K562 (cell line): ENCODE measurements at regions not wholly inside any gene's neighbourhood (a gene's known extent, or its start where the extent isn't known, plus 50 kb on each side); places are given as distances from the start of the nearest gene placed in this dataset.
A peak's percentile ranks its signal among the peaks of the same experiment; 100 is the strongest.

Experiments used
- ARID1B ChIP-seq: fragments of 450-650 bp; IDR thresholded peaks from 2 replicates; pipeline ENCODE4 v1.6.1; 2016; ENCODE audit warnings: antibody characterized with exemption, mild to moderate bottlenecking, inconsistent platforms
- CXXC5 ChIP-seq: fragments of 250-450 bp; sonication (Bioruptor Pico); IDR thresholded peaks from 2 replicates; pipeline ENCODE4 v1.8.0; 2022; ENCODE audit warnings: inconsistent platforms, mild to moderate bottlenecking, moderate library complexity
- GATAD2B ChIP-seq: fragments of 450-650 bp; IDR thresholded peaks from 2 replicates; pipeline ENCODE4 v1.6.1; 2017; ENCODE audit warnings: mild to moderate bottlenecking, borderline replicate concordance
- HDAC2 ChIP-seq: fragments of 450-650 bp; IDR thresholded peaks from 2 replicates; pipeline ENCODE4 v1.6.1; 2016; ENCODE audit warnings: mild to moderate bottlenecking
- NFATC3 ChIP-seq: fragments of 450-650 bp; IDR thresholded peaks from 2 replicates; pipeline ENCODE4 v1.6.1; 2017; ENCODE audit warnings: mild to moderate bottlenecking
- NFIC ChIP-seq: fragments of 450-650 bp; IDR thresholded peaks from 2 replicates; pipeline ENCODE4 v1.6.1; 2017; ENCODE audit warnings: mild to moderate bottlenecking, inconsistent platforms
- TARDBP ChIP-seq: fragments of 450-650 bp; IDR thresholded peaks from 2 replicates; pipeline ENCODE4 v1.6.1; 2016
- TEAD4 ChIP-seq, 2 experiments: sonication (generic) in 1 of 2; formaldehyde crosslinking in 1 of 2; IDR thresholded peaks; 2 replicates each; pipeline versions ENCODE4 v1.6.1 to v1.8.0; 2012 to 2022; ENCODE audit warnings: borderline replicate concordance in 1 of 2, inconsistent platforms in 1 of 2, low read length in 1 of 2, mild to moderate bottlenecking in 1 of 2, missing genetic modification reagents in 1 of 2
- ZNF224 ChIP-seq: sonication (generic); formaldehyde crosslinking; IDR thresholded peaks from 2 replicates; pipeline ENCODE4 v1.8.0; 2022; ENCODE audit warnings: mild to moderate bottlenecking, missing genetic modification reagents
- ZNF584 ChIP-seq: fragments of 200-800 bp; sonication (Bioruptor generic); IDR thresholded peaks from 2 replicates; pipeline ENCODE4 v1.6.1; 2016; ENCODE audit warnings: low read depth, mild to moderate bottlenecking, missing genetic modification characterization, missing compliant biosample characterization
- ZNF589 ChIP-seq: fragments of 200-800 bp; sonication (Bioruptor generic); IDR thresholded peaks from 2 replicates; pipeline ENCODE4 v1.6.1; 2016; ENCODE audit warnings: low read depth, missing genetic modification characterization, missing compliant biosample characterization
- TF ChIP-seq, protein P1 (sequence below): sonication (generic); formaldehyde crosslinking; IDR thresholded peaks from 2 replicates; pipeline ENCODE4 v1.8.0; 2022; ENCODE audit warnings: mild to moderate bottlenecking, low read depth, missing genetic modification reagents
- TF ChIP-seq, protein P2 (sequence below): fragments of 250-450 bp; sonication (Bioruptor Pico); IDR thresholded peaks from 2 replicates; pipeline ENCODE4 v1.8.0; 2021; ENCODE audit warnings: mild to moderate bottlenecking, moderate library complexity
- TF ChIP-seq, protein P3 (sequence below): sonication (generic); IDR thresholded peaks from 2 replicates; pipeline ENCODE4 v1.6.1; 2016
- TF ChIP-seq, protein P4 (sequence below): fragments of 200-800 bp; sonication (Bioruptor generic); IDR thresholded peaks from 2 replicates; pipeline ENCODE4 v1.6.1; 2017; ENCODE audit warnings: missing genetic modification characterization, missing compliant biosample characterization
- TF ChIP-seq, protein P5 (sequence below), 2 experiments: IDR thresholded peaks in 1 of 2; conservative IDR thresholded peaks in 1 of 2; 2 replicates each; pipeline ENCODE4 v1.6.1; 2016; ENCODE audit warnings: low read depth in 2 of 2, mild to moderate bottlenecking in 1 of 2, missing compliant biosample characterization in 1 of 2, missing genetic modification characterization in 1 of 2, moderate library complexity in 1 of 2

DNA sequence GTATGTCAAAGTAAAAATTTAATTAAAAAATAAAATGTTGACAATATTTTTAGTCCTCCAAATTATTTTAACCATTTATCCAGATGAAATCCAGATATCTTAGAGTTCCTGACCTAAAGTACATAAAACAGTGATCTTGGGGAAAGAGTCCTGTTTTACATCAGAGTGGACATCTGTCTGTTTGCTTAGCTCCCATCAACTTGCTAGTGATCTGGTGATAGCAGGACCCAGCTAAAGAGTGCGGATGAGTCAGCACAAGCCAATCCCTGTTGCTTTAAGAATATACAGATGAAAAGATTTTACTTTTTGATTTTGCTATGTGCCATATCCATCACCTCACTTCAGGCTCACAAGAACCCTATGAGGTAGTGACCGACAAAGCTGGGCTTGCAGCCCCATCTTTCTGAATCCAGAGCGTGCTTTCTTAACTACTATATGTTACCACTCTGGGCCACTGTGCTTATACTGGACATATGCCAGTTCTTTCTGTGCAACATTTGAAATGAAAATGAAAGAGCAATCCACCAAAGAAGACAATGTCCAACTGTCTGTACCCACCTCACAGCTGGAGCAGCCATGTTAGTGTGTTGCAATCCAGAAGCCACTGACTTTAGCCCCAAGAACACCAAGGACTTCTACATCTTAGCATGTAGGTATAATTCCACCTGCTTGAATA, 167.6 kb upstream of the SESN3 start (continued):
- TF ChIP-seq, protein P1, sequence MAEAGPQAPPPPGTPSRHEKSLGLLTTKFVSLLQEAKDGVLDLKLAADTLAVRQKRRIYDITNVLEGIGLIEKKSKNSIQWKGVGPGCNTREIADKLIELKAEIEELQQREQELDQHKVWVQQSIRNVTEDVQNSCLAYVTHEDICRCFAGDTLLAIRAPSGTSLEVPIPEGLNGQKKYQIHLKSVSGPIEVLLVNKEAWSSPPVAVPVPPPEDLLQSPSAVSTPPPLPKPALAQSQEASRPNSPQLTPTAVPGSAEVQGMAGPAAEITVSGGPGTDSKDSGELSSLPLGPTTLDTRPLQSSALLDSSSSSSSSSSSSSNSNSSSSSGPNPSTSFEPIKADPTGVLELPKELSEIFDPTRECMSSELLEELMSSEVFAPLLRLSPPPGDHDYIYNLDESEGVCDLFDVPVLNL, result no peak
- TF ChIP-seq, protein P2, sequence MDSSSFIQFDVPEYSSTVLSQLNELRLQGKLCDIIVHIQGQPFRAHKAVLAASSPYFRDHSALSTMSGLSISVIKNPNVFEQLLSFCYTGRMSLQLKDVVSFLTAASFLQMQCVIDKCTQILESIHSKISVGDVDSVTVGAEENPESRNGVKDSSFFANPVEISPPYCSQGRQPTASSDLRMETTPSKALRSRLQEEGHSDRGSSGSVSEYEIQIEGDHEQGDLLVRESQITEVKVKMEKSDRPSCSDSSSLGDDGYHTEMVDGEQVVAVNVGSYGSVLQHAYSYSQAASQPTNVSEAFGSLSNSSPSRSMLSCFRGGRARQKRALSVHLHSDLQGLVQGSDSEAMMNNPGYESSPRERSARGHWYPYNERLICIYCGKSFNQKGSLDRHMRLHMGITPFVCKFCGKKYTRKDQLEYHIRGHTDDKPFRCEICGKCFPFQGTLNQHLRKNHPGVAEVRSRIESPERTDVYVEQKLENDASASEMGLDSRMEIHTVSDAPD (CRISPR knock-in tag), result no peak
- TF ChIP-seq GATAD2B (no peak), NFIC (peak; percentile 46), TEAD4 (IDR thresholded peaks at IDR 0.05; ENCODE audit: low read length) (peak; percentile 55; the same call in 1 of the 2 replicates), TEAD4 (CRISPR knock-in tag; IDR thresholded peaks at IDR 0.05; ENCODE audit: borderline replicate concordance) (no peak), ZNF584 (CRISPR knock-in tag) (0 out of 2 replicates have a peak, but pooled peaks have one; percentile 46), ZNF589 (CRISPR knock-in tag) (0 out of 2 replicates have a peak, but pooled peaks have one; percentile 10), ZNF224 (CRISPR knock-in tag) (no peak), NFATC3 (no peak), HDAC2 (peak; percentile 33; the same call in 1 of the 2 replicates), TARDBP (no peak), ARID1B (peak; percentile 69), CXXC5 (CRISPR knock-in tag) (no peak)
- TF ChIP-seq, protein P3, sequence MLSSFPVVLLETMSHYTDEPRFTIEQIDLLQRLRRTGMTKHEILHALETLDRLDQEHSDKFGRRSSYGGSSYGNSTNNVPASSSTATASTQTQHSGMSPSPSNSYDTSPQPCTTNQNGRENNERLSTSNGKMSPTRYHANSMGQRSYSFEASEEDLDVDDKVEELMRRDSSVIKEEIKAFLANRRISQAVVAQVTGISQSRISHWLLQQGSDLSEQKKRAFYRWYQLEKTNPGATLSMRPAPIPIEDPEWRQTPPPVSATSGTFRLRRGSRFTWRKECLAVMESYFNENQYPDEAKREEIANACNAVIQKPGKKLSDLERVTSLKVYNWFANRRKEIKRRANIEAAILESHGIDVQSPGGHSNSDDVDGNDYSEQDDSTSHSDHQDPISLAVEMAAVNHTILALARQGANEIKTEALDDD, result peak; percentile 56
- TF ChIP-seq, protein P4, sequence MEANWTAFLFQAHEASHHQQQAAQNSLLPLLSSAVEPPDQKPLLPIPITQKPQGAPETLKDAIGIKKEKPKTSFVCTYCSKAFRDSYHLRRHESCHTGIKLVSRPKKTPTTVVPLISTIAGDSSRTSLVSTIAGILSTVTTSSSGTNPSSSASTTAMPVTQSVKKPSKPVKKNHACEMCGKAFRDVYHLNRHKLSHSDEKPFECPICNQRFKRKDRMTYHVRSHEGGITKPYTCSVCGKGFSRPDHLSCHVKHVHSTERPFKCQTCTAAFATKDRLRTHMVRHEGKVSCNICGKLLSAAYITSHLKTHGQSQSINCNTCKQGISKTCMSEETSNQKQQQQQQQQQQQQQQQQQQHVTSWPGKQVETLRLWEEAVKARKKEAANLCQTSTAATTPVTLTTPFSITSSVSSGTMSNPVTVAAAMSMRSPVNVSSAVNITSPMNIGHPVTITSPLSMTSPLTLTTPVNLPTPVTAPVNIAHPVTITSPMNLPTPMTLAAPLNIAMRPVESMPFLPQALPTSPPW, result no peak
- TF ChIP-seq, protein P5, sequence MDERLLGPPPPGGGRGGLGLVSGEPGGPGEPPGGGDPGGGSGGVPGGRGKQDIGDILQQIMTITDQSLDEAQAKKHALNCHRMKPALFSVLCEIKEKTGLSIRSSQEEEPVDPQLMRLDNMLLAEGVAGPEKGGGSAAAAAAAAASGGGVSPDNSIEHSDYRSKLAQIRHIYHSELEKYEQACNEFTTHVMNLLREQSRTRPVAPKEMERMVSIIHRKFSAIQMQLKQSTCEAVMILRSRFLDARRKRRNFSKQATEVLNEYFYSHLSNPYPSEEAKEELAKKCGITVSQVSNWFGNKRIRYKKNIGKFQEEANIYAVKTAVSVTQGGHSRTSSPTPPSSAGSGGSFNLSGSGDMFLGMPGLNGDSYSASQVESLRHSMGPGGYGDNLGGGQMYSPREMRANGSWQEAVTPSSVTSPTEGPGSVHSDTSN (CRISPR knock-in tag; IDR thresholded peaks at IDR 0.05; ENCODE audit: low read depth), result no peak
- TF ChIP-seq, protein P5 (tag; conservative IDR thresholded peaks at IDR 0.05; ENCODE audit: low read depth), result peak; percentile 43; the same call in 1 of the 2 replicates
